Vagina (tissue), 2 donors: ENCODE measurements at regions not wholly inside any gene's neighbourhood (a gene's known extent, or its start where the extent isn't known, plus 50 kb on each side); places are given as distances from the start of the nearest gene placed in this dataset.

Source experiments
- POLR2A ChIP-seq, 2 donors: fragments of 450-650 bp; IDR thresholded peaks; one replicate each; pipeline ENCODE4 v1.6.1; 2017; ENCODE audit warnings: antibody characterized with exemption in 2 of 2, mild to moderate bottlenecking in 2 of 2, moderate library complexity in 2 of 2
- POLR2AphosphoS5 ChIP-seq, 2 donors: sonication (generic); formaldehyde crosslinking; IDR thresholded peaks; one replicate each; pipeline ENCODE4 v1.9.0; 2017; ENCODE audit warnings: antibody characterized with exemption in 2 of 2, mild to moderate bottlenecking in 2 of 2, low read depth in 1 of 2; ENCODE audit not compliant: insufficient read depth in 1 of 2
- TF ChIP-seq, protein P1 (sequence below), 3 experiments: fragments of 450-650 bp in 2 of 3; fragments of 200-600 bp in 1 of 3; sonication (generic) in 1 of 3; IDR thresholded peaks; one replicate each; pipeline ENCODE4 v1.5.1; 2017 to 2019; ENCODE audit warnings: antibody characterized with exemption in 3 of 3, mild to moderate bottlenecking in 2 of 3, moderate library complexity in 2 of 3

DNA sequence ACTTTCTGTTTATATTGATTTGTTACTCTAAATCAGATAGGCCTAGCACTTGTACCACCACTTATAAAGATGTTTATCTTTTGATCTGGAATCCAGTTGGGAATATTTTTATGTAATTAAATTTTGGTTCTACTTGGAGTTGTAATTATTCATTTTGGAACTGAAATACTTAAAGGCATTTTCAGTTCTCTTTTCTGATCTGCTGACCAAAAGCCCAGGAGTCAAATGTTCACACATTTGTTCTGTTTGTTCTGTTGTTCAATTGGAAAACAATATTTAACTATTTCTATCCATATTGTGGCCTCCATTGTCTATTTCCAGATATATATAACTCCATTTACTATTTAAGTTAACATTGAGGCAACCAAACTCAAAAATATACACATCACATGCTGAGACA, 912.4 kb upstream of the EPHA6 start:
- TF ChIP-seq, protein P1, sequence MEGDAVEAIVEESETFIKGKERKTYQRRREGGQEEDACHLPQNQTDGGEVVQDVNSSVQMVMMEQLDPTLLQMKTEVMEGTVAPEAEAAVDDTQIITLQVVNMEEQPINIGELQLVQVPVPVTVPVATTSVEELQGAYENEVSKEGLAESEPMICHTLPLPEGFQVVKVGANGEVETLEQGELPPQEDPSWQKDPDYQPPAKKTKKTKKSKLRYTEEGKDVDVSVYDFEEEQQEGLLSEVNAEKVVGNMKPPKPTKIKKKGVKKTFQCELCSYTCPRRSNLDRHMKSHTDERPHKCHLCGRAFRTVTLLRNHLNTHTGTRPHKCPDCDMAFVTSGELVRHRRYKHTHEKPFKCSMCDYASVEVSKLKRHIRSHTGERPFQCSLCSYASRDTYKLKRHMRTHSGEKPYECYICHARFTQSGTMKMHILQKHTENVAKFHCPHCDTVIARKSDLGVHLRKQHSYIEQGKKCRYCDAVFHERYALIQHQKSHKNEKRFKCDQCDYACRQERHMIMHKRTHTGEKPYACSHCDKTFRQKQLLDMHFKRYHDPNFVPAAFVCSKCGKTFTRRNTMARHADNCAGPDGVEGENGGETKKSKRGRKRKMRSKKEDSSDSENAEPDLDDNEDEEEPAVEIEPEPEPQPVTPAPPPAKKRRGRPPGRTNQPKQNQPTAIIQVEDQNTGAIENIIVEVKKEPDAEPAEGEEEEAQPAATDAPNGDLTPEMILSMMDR (IDR thresholded peaks at IDR 0.05) = no peak
- TF ChIP-seq POLR2A (IDR thresholded peaks at IDR 0.05) (no peak), POLR2AphosphoS5 (IDR thresholded peaks at IDR 0.05; ENCODE audit: insufficient read depth in 1 of 2, low read depth in 1 of 2) (no peak)
